D721Med (cell line): ENCODE measurements at regions not wholly inside any gene's neighbourhood (a gene's known extent, or its start where the extent isn't known, plus 50 kb on each side); places are given as distances from the start of the nearest gene placed in this dataset.

ENCODE experiments used
- DNase-seq: peaks from one replicate; pipeline ENCODE4 v3.0.0; 2011; ENCODE audit warnings: low spot score; ENCODE audit not compliant: insufficient read length
- FAIRE-seq: peaks from 2 replicates; lab custom pipeline; 2011; peaks lifted over from hg19 to GRCh38; lab: Jason Lieb, UNC
- TF ChIP-seq, protein P1 (sequence below): IDR thresholded peaks from 2 replicates; pipeline ENCODE4 v1.5.1; 2012; ENCODE audit warnings: mild to moderate bottlenecking, control low read depth; ENCODE audit not compliant: insufficient read depth; ENCODE audit errors: missing control alignments

DNA sequence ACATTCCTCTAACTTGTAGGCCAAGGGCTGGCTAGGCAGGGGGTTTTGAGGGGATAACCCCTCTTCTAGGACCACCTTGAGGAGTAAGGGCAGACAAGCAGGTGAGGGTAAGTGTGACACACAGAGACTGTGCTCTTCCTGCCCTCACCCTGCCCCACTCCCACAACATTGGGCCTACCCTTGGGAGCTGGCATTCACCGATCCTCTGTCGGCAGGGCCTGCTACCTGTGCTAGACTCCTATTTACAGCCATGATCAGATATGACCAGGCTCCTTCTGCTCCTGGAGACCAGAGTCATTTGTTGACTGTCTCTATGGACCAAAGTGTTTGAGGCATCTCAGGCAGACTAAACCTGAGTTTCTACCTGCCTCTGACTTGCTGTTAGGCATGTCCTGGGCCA is 68.3 kb downstream of the SYF2 start:
- TF ChIP-seq, protein P1, sequence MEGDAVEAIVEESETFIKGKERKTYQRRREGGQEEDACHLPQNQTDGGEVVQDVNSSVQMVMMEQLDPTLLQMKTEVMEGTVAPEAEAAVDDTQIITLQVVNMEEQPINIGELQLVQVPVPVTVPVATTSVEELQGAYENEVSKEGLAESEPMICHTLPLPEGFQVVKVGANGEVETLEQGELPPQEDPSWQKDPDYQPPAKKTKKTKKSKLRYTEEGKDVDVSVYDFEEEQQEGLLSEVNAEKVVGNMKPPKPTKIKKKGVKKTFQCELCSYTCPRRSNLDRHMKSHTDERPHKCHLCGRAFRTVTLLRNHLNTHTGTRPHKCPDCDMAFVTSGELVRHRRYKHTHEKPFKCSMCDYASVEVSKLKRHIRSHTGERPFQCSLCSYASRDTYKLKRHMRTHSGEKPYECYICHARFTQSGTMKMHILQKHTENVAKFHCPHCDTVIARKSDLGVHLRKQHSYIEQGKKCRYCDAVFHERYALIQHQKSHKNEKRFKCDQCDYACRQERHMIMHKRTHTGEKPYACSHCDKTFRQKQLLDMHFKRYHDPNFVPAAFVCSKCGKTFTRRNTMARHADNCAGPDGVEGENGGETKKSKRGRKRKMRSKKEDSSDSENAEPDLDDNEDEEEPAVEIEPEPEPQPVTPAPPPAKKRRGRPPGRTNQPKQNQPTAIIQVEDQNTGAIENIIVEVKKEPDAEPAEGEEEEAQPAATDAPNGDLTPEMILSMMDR: no peak
- DNase-seq (no peak), FAIRE-seq (no peak)

DNA sequence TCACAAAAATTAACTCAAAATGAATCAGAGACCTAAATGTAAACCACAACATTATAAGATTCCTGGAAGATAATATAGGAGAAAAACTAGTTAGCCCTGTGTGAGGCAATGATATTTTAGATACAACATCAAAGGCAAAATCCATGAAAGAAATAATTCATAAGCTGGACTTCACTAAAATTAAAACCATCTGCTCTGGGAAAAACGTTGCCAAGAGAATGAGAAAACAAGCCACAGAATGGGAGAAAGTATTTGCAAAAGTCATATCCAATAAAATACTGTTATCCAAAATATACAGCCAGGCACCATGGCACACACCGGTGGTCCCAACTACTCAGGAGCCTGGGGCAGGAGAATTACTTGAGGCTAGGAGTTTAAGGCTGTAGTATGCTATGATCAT is 70.3 kb downstream of the SYF2 start:
- FAIRE-seq: no peak
- TF ChIP-seq, protein P1: no peak
- DNase-seq: no peak

DNA sequence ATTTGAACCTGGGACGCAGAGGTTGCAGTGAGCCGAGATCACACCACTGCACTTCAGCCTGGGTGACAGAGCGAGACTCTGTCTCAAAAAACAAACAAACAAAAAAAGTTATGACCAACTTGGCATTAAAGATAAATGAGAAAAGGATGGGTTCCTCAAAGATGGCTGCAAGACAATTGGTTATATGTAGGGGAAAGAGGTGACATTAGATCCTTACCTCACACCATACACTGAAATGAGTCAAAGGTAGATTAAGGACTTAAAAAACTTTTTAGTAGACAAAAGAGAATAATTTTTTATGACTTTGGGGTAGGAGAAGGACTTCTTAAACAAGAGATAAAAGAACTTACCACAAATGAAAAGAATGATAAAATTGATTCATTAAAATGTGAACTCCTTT is 74.5 kb downstream of the SYF2 start:
- TF ChIP-seq, protein P1: no peak
- FAIRE-seq (no peak), DNase-seq (no peak)

DNA sequence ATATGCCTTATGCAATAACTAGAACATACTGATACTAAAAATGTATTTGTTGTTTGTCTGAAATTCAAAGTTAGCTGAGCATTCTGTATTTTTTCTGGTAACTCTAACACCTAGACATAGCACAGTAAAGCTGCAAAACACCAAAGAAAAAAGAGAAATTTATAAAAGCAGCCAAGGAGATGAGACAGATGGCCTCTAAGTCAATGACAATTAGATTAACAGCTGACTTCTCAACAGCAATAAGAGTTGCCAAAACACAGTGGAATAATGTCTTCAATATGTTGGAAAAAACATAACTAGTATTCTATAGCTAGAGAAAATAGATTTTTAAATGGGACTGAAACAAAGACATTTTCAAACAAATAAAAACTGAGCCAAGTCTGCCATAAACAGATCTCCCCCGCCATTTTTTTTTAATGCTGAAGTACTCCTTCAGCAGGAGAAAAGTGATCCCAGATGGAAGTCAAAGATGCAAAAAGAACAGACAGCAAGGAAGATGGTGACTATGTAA is 81.3 kb downstream of the SYF2 start:
- TF ChIP-seq, protein P1: no peak
- DNase-seq (no peak), FAIRE-seq (no peak)

DNA sequence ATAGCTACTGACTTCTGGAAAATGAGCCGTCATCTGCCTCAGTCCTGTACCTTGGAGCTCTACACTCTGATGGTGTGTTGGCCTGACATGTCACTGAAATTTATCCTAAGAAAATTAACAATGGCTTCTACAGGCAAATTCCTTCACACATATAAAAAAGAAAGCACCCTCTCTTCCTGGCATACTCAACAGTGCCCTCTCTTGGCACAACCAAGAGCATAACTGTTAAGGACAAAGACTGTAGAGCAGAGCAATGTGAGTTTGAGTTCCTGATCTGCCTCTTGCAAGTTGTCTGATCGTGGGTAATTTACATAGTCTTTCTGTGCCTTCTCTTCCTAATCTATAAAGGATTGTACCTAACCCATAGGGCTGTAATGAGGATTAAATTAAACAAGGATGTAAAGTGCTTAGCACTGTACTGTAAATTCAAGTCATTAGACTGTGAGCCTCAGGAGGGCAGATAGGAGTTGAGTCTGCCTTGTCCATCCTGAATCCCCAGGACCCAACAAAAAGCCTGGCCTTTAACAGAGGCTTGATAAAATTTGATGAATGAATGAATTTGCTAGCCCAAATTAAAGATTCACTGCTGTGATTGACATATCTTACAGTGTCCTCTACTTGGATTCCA is 83.5 kb downstream of the SYF2 start:
- TF ChIP-seq, protein P1: peak; percentile 25
- no peak for FAIRE-seq
- DNase-seq: no peak

DNA sequence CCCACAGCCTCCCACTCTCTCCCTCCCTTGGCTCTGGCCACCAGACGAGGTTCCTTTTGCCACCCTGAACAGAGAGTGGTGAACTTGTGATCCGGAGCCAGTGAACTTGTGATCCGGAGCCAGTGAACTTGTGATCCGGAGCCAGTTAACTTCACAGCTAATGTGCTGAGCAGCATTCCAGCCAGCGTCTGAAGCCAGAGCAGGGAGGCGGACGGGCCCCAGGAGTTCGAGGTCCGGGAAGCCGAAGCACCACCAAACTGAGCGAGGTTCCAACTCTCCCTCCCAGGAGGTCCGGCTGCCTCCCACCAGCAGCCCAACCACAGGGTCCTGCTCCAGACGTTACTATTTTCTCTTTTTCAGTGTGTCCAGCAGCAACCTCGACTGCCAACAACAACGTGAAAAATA is 85.8 kb downstream of the SYF2 start:
- TF ChIP-seq, protein P1: no peak
- DNase-seq: no peak
- FAIRE-seq: no peak

DNA sequence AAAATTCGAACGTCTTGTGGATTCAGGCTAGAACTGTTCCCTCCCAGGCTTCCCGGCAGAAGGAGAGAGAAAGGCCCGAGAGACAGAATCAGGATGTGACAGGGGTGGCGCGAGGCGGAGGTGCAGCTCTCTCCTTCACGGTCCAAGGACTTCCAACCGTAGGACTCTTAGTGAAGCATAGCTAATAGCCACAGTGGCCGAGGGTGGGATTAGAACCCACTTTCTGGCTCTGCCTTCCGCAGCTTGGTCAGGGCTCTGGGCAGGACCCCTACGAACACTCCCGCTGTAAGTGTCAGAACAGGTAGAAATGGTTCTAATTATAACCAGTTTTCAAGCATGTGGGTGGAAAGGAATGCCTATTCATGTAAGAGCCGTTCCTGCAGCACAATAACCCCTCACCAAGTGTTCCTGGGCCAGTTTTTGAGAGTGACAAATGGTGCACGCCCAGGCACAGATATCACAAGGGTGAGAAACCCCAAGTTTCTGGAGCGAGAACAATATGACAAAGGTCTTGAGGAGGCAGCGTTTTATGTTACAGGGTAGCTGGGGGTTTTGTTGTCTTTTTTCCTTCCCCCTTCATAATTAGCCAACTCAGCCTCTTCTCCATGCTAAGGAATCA is 86.4 kb downstream of the SYF2 start:
- FAIRE-seq: no peak
- TF ChIP-seq, protein P1: no peak

More for the DNA sequence above, 86.4 kb downstream of the SYF2 start:
- DNase-seq: no peak
